Heart left ventricle (tissue), 16 donors: ENCODE measurements at regions not wholly inside any gene's neighbourhood (a gene's known extent, or its start where the extent isn't known, plus 50 kb on each side); places are given as distances from the start of the nearest gene placed in this dataset.

ENCODE experiments used
- ATAC-seq, 4 donors: fragments of 200-7000 bp; cut with Tn5 transposase; one replicate each; pipeline ENCODE4 v1.9.1; 2020 to 2022; ENCODE audit warnings: moderate library complexity in 4 of 4, mild to moderate bottlenecking in 3 of 4, moderate number of reproducible peaks in 1 of 4
- DNase-seq, 5 donors: peaks; one replicate each; pipeline ENCODE4 v3.0.0-alpha.2; 2020
- H3K27ac ChIP-seq, 12 donors: fragments of 200-600 bp; sonication (generic) in 4 of 12; one replicate each; pipeline versions ENCODE4 v1.5.0 to v1.8.0; 2016 to 2022; ENCODE audit warnings: mild to moderate bottlenecking in 2 of 12
- H3K27me3 ChIP-seq, 9 donors: fragments of 200-600 bp; sonication (generic) in 2 of 9; one replicate each; pipeline versions ENCODE4 v1.5.1 to v1.8.0; 2016 to 2022; ENCODE audit warnings: mild to moderate bottlenecking in 3 of 9
- H3K36me3 ChIP-seq, 9 donors: fragments of 200-600 bp; sonication (generic) in 2 of 9; one replicate each; pipeline versions ENCODE4 v1.5.0 to v1.8.0; 2018 to 2022; ENCODE audit warnings: mild to moderate bottlenecking in 2 of 9
- H3K4me1 ChIP-seq, 12 donors: fragments of 200-600 bp; sonication (generic) in 4 of 12; one replicate each; pipeline versions ENCODE4 v1.5.0 to v1.8.0; 2016 to 2022; ENCODE audit warnings: mild to moderate bottlenecking in 3 of 12
- H3K4me3 ChIP-seq, 12 donors: fragments of 200-600 bp; sonication (generic) in 4 of 12; one replicate each; pipeline versions ENCODE4 v1.5.0 to v1.8.0; 2017 to 2022; ENCODE audit warnings: mild to moderate bottlenecking in 9 of 12, moderate library complexity in 4 of 12
- H3K9me3 ChIP-seq, 12 donors: fragments of 200-600 bp; sonication (generic) in 4 of 12; one replicate each; pipeline versions ENCODE4 v1.5.0 to v1.8.0; 2016 to 2022; ENCODE audit warnings: mild to moderate bottlenecking in 1 of 12
- CTCF ChIP-seq, 12 donors: fragments of 200-600 bp; sonication (generic) in 4 of 12; IDR thresholded peaks; one replicate each; pipeline versions ENCODE4 v1.5.0 to v1.8.0; 2018 to 2022; ENCODE audit warnings: antibody characterized with exemption in 12 of 12, mild to moderate bottlenecking in 5 of 12
- POLR2A ChIP-seq, 2 donors: fragments of 450-650 bp; IDR thresholded peaks; one replicate each; pipeline ENCODE4 v1.6.1; 2017; ENCODE audit warnings: antibody characterized with exemption in 2 of 2, mild to moderate bottlenecking in 2 of 2, moderate library complexity in 2 of 2
- WGBS, 4 donors: extraction: QIAGEN DNeasy Blood & Tissue Kit in 2 of 4; methylation state at CpG; one replicate each; pipeline versions ENCODE4 v1.1.5 to v1.1.7; 2013 to 2018; 5-methylcytosine and 5-hydroxymethylcytosine counted together
- intact Hi-C, 10 donors: fragments of 100-400 bp; cut with DNase I; formaldehyde crosslinking; loops; one replicate each; pipeline versions ENCODE4 v1.11.1 to v1.14.2; 2022
- donor health status: ischemic (EF 13 %, LVEDD 7.1; RV severe dilation, severe dysfunction).
- donor health status: healthy with polysubstance abuse.
- donor health status: DM: no; HTN: yes; CAD: no.
- donor health status: DM: no; HTN: no; CAD: no.
- donor health status: ischemic (EF 25% LVEDD 6.9; RV normal size, moderate dysfunction).
- donor health status: ischemic (EF 25% LVEDD 5.7; RV mildly dilated, moderate dysfunction).
- donor health status: healthy.
- donor health status: DM: yes; HTN: yes; CAD: no.
- donor health status: ischemic (EF 35%, LVEDD 5.7; RV mildly dilated, moderate dysfunction).
- donor health status: nonischemic (EF 11% LVEDD 7.7; RV severe dilation, severe dysfunction).
- donor health status: DM: yes; HTN: yes; CAD: no.
- donor health status: PGD.
- donor health status: ischemic (EF 29% LVEDD 5.4; RV normal size, mild dysfunction).
- donor health status: nonischemic (EF 23%, LVEDD 6.1; RV moderate dilation, normal function).

GRCh38 chr1:29914936-29915335 is 678.6 kb downstream of the PTPRU start:
- ATAC-seq (no peak), DNase-seq (no peak)
- H3K9me3 ChIP-seq: peaks cover 0 to 6% (median 0%) of the 10 kb centered on the region in 12 donors
- peaks cover 0 to 3% (median 0%) of the 10 kb centered on the region in 9 donors for H3K27me3 ChIP-seq
- H3K36me3 ChIP-seq: no peaks in the 10 kb centered on the region
- no peak overlapping the region for H3K4me3 ChIP-seq
- no peak overlapping the region for H3K27ac ChIP-seq
- TF ChIP-seq POLR2A (IDR thresholded peaks at IDR 0.05): no peak
- no peak for TF ChIP-seq CTCF (IDR thresholded peaks at IDR 0.05)
- H3K4me1 ChIP-seq: no peaks in the 10 kb centered on the region
- intact Hi-C loops: loop anchor here in 6 of 10 donors (5.0 to 10.0 kb wide), 2 partner anchors 170 to 172 kb away; no protein-coding TSS in a partner anchor
- WGBS, 4 donors: 0 to 56% (median 28%) methylated on average over 1 of the region's 1 CpG

DNA sequence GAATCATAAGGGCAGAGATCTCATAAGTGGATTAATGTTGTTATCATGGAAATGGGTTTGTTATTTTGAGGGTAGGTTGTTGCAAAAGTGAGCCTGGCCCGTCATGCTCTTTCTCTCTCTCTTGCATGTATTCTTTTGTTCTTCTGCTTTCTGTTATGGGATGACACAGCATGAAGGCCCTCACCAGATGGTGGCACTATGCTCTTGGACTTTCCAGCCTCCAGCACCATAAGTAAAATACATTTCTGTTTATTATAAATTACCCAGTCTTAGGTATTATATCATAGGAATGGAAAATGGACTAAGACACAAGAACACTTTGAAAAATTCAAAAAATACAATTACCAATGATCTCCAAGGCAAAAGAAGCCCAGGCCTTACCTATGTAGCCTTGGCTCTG is 676.1 kb downstream of the PTPRU start:
- WGBS, 4 donors: 41 to 60% (median 44%) methylated on average over 1 of the region's 1 CpG
- Histone ChIP-seq H3K27ac (no peak overlapping the region), H3K27me3 (peaks cover 0 to 4% (median 0%) of the 10 kb centered on the region in 9 donors), H3K36me3 (no peaks in the 10 kb centered on the region), H3K4me3 (no peak overlapping the region), H3K9me3 (peaks cover 0 to 6% (median 0%) of the 10 kb centered on the region in 12 donors), H3K4me1 (no peaks in the 10 kb centered on the region)
- ATAC-seq (no peak), DNase-seq (no peak)
- intact Hi-C loops: loop anchor here in 6 of 10 donors (5.0 to 10.0 kb wide), 2 partner anchors 172 to 175 kb away; no protein-coding TSS in a partner anchor
- TF ChIP-seq POLR2A (IDR thresholded peaks at IDR 0.05) (no peak), CTCF (IDR thresholded peaks at IDR 0.05) (peak in 6 of 12 donors; percentile 13 to 47 (median 29))

GRCh38 chr1:29909962-29910361 is 673.6 kb downstream of the PTPRU start:
- TF ChIP-seq CTCF (IDR thresholded peaks at IDR 0.05) (no peak), POLR2A (IDR thresholded peaks at IDR 0.05) (no peak)
- no peak for ATAC-seq
- peaks cover 0 to 6% (median 0%) of the 10 kb centered on the region in 12 donors for H3K9me3 ChIP-seq
- WGBS, 4 donors: 45 to 53% (median 49%) methylated on average over 7 of the region's 7 CpGs
- H3K4me1 ChIP-seq: peaks cover 0 to 2% (median 0%) of the 10 kb centered on the region in 12 donors
- no peak overlapping the region for H3K4me3 ChIP-seq
- intact Hi-C loops: loop anchor here in 6 of 10 donors (5.0 to 10.0 kb wide), 2 partner anchors 175 to 177 kb away; no protein-coding TSS in a partner anchor
- no peaks in the 10 kb centered on the region for H3K36me3 ChIP-seq
- no peak for DNase-seq
- H3K27ac ChIP-seq: no peak overlapping the region
- peaks cover 0 to 4% (median 0%) of the 10 kb centered on the region in 9 donors for H3K27me3 ChIP-seq

DNA sequence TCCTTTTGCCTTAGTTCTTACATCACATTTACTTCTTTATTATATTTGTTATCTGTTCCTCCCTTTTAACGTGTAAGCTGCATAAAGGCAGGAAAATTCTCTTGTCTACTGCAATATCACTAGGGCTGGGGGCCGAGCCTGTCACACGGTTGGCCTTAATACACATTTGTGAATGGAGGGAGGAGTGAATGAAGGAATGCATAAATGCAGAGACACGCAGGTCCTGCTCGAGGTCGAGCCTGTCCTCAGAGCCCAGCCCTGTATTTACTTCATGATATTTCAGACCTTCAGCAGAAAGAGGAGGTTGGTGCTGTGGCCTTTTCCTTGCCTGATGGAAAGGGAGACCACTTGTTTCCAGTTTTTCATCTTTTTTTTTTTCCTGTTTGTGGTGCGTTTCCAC is 671.3 kb downstream of the PTPRU start:
- WGBS, 4 donors: 77 to 85% (median 84%) methylated on average over 7 of the region's 7 CpGs
- Histone ChIP-seq H3K27me3 (peaks cover 0 to 4% (median 0%) of the 10 kb centered on the region in 9 donors), H3K4me3 (no peak overlapping the region), H3K27ac (no peak overlapping the region), H3K36me3 (no peaks in the 10 kb centered on the region), H3K9me3 (peaks cover 0 to 4% (median 0%) of the 10 kb centered on the region in 12 donors), H3K4me1 (peaks cover 0 to 5% (median 0%) of the 10 kb centered on the region in 12 donors)
- no peak for DNase-seq
- intact Hi-C loops: no loop called here
- no peak for ATAC-seq
- TF ChIP-seq CTCF (IDR thresholded peaks at IDR 0.05): no peak
- no peak for TF ChIP-seq POLR2A (IDR thresholded peaks at IDR 0.05)
